A549 (cell line): ENCODE measurements at regions not wholly inside any gene's neighbourhood (a gene's known extent, or its start where the extent isn't known, plus 50 kb on each side); places are given as distances from the start of the nearest gene placed in this dataset.

Experiments
- CBX2 ChIP-seq: fragments of 200-600 bp; sonication (generic); IDR thresholded peaks from 2 replicates; pipeline ENCODE4 v1.6.1; 2016; ENCODE audit warnings: low read depth, mild to moderate bottlenecking, borderline replicate concordance
- EHMT2 ChIP-seq: fragments of 200-600 bp; sonication (generic); IDR thresholded peaks from 2 replicates; pipeline ENCODE4 v1.6.1; 2016; ENCODE audit warnings: antibody characterized with exemption, low read depth, mild to moderate bottlenecking, moderate library complexity
- EP300 ChIP-seq, 2 experiments: fragments of >200 bp; sonication (Bioruptor Twin); formaldehyde crosslinking; IDR thresholded peaks; 2 replicates in 1 of 2; 3 replicates in 1 of 2; pipeline ENCODE4 v1.6.1; 2016 to 2017
- HDAC2 ChIP-seq: fragments of 200-600 bp; sonication (generic); IDR thresholded peaks from 2 replicates; pipeline ENCODE4 v1.6.1; 2016
- JUN ChIP-seq, 2 experiments: fragments of >200 bp; sonication (Bioruptor Twin); formaldehyde crosslinking; IDR thresholded peaks; 2 replicates in 1 of 2; 3 replicates in 1 of 2; pipeline ENCODE4 v1.6.1; 2016 to 2017
- KDM1A ChIP-seq: fragments of 200-600 bp; sonication (generic); IDR thresholded peaks from 2 replicates; pipeline ENCODE4 v1.6.1; 2016; ENCODE audit warnings: low read depth, mild to moderate bottlenecking
- MAZ ChIP-seq: fragments of 150-350 bp; IDR thresholded peaks from 2 replicates; pipeline ENCODE4 v1.6.1; 2014; ENCODE audit warnings: antibody characterized with exemption, low read depth, low read length, borderline replicate concordance
- POLR2A ChIP-seq: IDR thresholded peaks from 2 replicates; pipeline ENCODE4 v1.6.1; 2012; ENCODE audit warnings: mild to moderate bottlenecking, low read length
- TF ChIP-seq, protein P1 (sequence below): fragments of 200-600 bp; sonication (generic); IDR thresholded peaks from 2 replicates; pipeline ENCODE4 v1.6.1; 2016; ENCODE audit warnings: antibody characterized with exemption, mild to moderate bottlenecking, moderate library complexity
- TF ChIP-seq, protein P2 (sequence below): fragments of >200 bp; sonication (Bioruptor Twin); formaldehyde crosslinking; IDR thresholded peaks from 3 replicates; pipeline ENCODE4 v1.5.1; 2016
- TF ChIP-seq, protein P3 (sequence below): IDR thresholded peaks from 2 replicates; pipeline ENCODE4 v1.6.1; 2012

DNA sequence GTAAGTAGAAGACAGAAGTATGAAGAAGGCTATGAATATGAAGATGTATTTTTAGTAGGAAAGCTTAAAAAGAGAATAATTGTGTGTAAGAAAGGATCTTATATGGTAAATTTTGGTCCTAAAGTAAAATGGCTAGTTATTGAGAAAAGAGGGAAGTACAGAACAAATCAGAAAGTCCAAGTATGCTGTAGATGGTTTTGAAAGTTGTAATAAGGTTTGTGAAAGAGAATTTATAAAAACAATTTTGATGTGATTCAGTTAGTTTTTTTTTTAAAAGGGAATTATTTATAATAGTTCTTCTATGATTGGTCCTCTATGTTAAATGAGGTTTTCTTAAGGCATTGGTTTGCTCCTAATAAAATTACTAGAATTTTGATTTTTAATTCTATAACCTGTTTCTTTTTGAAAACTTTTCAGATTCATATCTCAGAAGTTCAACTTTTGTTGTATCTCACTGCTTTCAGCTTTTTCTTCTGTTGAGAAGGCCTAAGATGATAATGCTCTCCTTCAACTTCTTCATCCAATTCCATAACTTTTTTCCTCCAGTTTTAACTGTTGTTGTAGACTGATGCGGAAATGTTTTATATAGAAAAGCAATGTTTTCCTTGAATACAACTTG is 322.7 kb downstream of the NOL4 start:
- TF ChIP-seq, protein P1, sequence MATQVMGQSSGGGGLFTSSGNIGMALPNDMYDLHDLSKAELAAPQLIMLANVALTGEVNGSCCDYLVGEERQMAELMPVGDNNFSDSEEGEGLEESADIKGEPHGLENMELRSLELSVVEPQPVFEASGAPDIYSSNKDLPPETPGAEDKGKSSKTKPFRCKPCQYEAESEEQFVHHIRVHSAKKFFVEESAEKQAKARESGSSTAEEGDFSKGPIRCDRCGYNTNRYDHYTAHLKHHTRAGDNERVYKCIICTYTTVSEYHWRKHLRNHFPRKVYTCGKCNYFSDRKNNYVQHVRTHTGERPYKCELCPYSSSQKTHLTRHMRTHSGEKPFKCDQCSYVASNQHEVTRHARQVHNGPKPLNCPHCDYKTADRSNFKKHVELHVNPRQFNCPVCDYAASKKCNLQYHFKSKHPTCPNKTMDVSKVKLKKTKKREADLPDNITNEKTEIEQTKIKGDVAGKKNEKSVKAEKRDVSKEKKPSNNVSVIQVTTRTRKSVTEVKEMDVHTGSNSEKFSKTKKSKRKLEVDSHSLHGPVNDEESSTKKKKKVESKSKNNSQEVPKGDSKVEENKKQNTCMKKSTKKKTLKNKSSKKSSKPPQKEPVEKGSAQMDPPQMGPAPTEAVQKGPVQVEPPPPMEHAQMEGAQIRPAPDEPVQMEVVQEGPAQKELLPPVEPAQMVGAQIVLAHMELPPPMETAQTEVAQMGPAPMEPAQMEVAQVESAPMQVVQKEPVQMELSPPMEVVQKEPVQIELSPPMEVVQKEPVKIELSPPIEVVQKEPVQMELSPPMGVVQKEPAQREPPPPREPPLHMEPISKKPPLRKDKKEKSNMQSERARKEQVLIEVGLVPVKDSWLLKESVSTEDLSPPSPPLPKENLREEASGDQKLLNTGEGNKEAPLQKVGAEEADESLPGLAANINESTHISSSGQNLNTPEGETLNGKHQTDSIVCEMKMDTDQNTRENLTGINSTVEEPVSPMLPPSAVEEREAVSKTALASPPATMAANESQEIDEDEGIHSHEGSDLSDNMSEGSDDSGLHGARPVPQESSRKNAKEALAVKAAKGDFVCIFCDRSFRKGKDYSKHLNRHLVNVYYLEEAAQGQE, result no peak
- TF ChIP-seq JUN (IDR thresholded peaks at IDR 0.05) (no peak), KDM1A (no peak), EP300 (IDR thresholded peaks at IDR 0.05) (no peak), HDAC2 (no peak), POLR2A (no peak), MAZ (no peak), CBX2 (no peak), EHMT2 (no peak)
- TF ChIP-seq, protein P2, sequence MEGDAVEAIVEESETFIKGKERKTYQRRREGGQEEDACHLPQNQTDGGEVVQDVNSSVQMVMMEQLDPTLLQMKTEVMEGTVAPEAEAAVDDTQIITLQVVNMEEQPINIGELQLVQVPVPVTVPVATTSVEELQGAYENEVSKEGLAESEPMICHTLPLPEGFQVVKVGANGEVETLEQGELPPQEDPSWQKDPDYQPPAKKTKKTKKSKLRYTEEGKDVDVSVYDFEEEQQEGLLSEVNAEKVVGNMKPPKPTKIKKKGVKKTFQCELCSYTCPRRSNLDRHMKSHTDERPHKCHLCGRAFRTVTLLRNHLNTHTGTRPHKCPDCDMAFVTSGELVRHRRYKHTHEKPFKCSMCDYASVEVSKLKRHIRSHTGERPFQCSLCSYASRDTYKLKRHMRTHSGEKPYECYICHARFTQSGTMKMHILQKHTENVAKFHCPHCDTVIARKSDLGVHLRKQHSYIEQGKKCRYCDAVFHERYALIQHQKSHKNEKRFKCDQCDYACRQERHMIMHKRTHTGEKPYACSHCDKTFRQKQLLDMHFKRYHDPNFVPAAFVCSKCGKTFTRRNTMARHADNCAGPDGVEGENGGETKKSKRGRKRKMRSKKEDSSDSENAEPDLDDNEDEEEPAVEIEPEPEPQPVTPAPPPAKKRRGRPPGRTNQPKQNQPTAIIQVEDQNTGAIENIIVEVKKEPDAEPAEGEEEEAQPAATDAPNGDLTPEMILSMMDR, result no peak
- TF ChIP-seq, protein P3, sequence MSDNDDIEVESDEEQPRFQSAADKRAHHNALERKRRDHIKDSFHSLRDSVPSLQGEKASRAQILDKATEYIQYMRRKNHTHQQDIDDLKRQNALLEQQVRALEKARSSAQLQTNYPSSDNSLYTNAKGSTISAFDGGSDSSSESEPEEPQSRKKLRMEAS, result no peak
